ENCODE measurements at regions not wholly inside any gene's neighbourhood (a gene's known extent, or its start where the extent isn't known, plus 50 kb on each side); places are given as distances from the start of the nearest gene placed in this dataset.

- Histone ChIP-seq H3K4me2 (no peak overlapping the region), H3K9me2 (ENCODE audit: insufficient read depth) (no peaks in the 10 kb centered on the region), H3K27me3 (ENCODE audit: insufficient read depth) (no peaks in the 10 kb centered on the region), H3K4me3 (no peak overlapping the region), H4K20me1 (replicated peaks; ENCODE audit: insufficient read depth) (no peaks in the 10 kb centered on the region), H3F3A (replicated peaks; ENCODE audit: low read depth) (no peaks in the 10 kb centered on the region), H2AFZ (no peak overlapping the region), H3K27ac (ENCODE audit: low read depth) (no peak overlapping the region), H3K4me1 (ENCODE audit: insufficient read depth) (no peaks in the 10 kb centered on the region), H3K79me2 (replicated peaks; ENCODE audit: insufficient read depth) (no peaks in the 10 kb centered on the region), H3K36me3 (ENCODE audit: insufficient read depth) (no peaks in the 10 kb centered on the region)
- no peak overlapping the region for H3K27ac Mint-ChIP-seq
- no peak for ATAC-seq
- H3K27me3 Mint-ChIP-seq (ENCODE audit: insufficient read depth, low read depth, poor library complexity) = no peaks in the 10 kb centered on the region
- no peaks in the 10 kb centered on the region for H3K9me3 Mint-ChIP-seq
- DNase-seq (ENCODE audit: low spot score) = no peak
- no peak overlapping the region for H3K4me3 Mint-ChIP-seq
- no peaks in the 10 kb centered on the region for H3K36me3 Mint-ChIP-seq (ENCODE audit: low read depth)
- no peaks in the 10 kb centered on the region for H3K4me1 Mint-ChIP-seq
- no peak for TF ChIP-seq ZNF114 (CRISPR knock-in tag; IDR thresholded peaks at IDR 0.05)
- TF ChIP-seq, protein P1, sequence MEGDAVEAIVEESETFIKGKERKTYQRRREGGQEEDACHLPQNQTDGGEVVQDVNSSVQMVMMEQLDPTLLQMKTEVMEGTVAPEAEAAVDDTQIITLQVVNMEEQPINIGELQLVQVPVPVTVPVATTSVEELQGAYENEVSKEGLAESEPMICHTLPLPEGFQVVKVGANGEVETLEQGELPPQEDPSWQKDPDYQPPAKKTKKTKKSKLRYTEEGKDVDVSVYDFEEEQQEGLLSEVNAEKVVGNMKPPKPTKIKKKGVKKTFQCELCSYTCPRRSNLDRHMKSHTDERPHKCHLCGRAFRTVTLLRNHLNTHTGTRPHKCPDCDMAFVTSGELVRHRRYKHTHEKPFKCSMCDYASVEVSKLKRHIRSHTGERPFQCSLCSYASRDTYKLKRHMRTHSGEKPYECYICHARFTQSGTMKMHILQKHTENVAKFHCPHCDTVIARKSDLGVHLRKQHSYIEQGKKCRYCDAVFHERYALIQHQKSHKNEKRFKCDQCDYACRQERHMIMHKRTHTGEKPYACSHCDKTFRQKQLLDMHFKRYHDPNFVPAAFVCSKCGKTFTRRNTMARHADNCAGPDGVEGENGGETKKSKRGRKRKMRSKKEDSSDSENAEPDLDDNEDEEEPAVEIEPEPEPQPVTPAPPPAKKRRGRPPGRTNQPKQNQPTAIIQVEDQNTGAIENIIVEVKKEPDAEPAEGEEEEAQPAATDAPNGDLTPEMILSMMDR (conservative IDR thresholded peaks at IDR 0.05; ENCODE audit: low read depth in 2 of 2) = no peak
- TF ChIP-seq JUNB (IDR thresholded peaks at IDR 0.05; ENCODE audit: unreplicated experiment) = no peak
- no peak for TF ChIP-seq EZH2 (IDR thresholded peaks at IDR 0.05; ENCODE audit: low read depth, unreplicated experiment)
- TF ChIP-seq ZNF331 (CRISPR knock-in tag; IDR thresholded peaks at IDR 0.05; ENCODE audit: low read depth) = no peak
- TF ChIP-seq ETS1 (IDR thresholded peaks at IDR 0.05) = no peak
- TF ChIP-seq CREB1 (CRISPR knock-in tag; IDR thresholded peaks at IDR 0.05; ENCODE audit: low read depth) = no peak
- no peak for TF ChIP-seq STAT1 (IDR thresholded peaks at IDR 0.05; ENCODE audit: unreplicated experiment)
- TF ChIP-seq REST (IDR thresholded peaks at IDR 0.05; ENCODE audit: unreplicated experiment) = no peak
- TF ChIP-seq, protein P2, sequence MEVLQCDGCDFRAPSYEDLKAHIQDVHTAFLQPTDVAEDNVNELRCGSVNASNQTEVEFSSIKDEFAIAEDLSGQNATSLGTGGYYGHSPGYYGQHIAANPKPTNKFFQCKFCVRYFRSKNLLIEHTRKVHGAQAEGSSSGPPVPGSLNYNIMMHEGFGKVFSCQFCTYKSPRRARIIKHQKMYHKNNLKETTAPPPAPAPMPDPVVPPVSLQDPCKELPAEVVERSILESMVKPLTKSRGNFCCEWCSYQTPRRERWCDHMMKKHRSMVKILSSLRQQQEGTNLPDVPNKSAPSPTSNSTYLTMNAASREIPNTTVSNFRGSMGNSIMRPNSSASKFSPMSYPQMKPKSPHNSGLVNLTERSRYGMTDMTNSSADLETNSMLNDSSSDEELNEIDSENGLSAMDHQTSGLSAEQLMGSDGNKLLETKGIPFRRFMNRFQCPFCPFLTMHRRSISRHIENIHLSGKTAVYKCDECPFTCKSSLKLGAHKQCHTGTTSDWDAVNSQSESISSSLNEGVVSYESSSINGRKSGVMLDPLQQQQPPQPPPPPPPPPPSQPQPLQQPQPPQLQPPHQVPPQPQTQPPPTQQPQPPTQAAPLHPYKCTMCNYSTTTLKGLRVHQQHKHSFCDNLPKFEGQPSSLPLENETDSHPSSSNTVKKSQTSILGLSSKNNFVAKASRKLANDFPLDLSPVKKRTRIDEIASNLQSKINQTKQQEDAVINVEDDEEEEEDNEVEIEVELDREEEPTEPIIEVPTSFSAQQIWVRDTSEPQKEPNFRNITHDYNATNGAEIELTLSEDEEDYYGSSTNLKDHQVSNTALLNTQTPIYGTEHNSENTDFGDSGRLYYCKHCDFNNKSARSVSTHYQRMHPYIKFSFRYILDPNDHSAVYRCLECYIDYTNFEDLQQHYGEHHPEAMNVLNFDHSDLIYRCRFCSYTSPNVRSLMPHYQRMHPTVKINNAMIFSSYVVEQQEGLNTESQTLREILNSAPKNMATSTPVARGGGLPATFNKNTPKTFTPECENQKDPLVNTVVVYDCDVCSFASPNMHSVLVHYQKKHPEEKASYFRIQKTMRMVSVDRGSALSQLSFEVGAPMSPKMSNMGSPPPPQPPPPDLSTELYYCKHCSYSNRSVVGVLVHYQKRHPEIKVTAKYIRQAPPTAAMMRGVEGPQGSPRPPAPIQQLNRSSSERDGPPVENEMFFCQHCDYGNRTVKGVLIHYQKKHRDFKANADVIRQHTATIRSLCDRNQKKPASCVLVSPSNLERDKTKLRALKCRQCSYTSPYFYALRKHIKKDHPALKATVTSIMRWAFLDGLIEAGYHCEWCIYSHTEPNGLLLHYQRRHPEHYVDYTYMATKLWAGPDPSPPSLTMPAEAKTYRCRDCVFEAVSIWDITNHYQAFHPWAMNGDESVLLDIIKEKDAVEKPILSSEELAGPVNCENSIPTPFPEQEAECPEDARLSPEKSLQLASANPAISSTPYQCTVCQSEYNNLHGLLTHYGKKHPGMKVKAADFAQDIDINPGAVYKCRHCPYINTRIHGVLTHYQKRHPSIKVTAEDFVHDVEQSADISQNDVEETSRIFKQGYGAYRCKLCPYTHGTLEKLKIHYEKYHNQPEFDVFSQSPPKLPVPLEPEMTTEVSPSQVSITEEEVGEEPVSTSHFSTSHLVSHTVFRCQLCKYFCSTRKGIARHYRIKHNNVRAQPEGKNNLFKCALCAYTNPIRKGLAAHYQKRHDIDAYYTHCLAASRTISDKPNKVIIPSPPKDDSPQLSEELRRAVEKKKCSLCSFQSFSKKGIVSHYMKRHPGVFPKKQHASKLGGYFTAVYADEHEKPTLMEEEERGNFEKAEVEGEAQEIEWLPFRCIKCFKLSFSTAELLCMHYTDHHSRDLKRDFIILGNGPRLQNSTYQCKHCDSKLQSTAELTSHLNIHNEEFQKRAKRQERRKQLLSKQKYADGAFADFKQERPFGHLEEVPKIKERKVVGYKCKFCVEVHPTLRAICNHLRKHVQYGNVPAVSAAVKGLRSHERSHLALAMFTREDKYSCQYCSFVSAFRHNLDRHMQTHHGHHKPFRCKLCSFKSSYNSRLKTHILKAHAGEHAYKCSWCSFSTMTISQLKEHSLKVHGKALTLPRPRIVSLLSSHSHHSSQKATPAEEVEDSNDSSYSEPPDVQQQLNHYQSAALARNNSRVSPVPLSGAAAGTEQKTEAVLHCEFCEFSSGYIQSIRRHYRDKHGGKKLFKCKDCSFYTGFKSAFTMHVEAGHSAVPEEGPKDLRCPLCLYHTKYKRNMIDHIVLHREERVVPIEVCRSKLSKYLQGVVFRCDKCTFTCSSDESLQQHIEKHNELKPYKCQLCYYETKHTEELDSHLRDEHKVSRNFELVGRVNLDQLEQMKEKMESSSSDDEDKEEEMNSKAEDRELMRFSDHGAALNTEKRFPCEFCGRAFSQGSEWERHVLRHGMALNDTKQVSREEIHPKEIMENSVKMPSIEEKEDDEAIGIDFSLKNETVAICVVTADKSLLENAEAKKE (CRISPR knock-in tag; IDR thresholded peaks at IDR 0.05) = no peak
These were observed 902.1 kb downstream of the TRAM1L1 start for GRCh38 chr4:116183241-116183640.

Data from GM23338 (cell line).